PC-9 (cell line): ENCODE measurements at regions not wholly inside any gene's neighbourhood (a gene's known extent, or its start where the extent isn't known, plus 50 kb on each side); places are given as distances from the start of the nearest gene placed in this dataset.
"Not testable (repeated sequence)": the region's sequence is repeated elsewhere in the genome, so short reads cannot be mapped to it uniquely, and the experiment has no call there.

Source experiments
- BruUV-seq: library from RNA; stranded (reverse); fragments of 400-500 nt; replicated peaks from 2 replicates; lab custom pipeline; 2021; lab: Mats Ljungman, UMichigan
- CTCF ChIA-PET: fragments of 300-600 bp; sonication (Branson Sonifier 250); formaldehyde crosslinking; loops from one replicate; lab custom pipeline; 2022; ENCODE audit warnings: antibody characterized with exemption; lab: Charles Lee
- POLR2A ChIA-PET: fragments of 300-600 bp; sonication (Branson Sonifier 250); formaldehyde crosslinking; loops from one replicate; lab custom pipeline; 2022; ENCODE audit warnings: antibody characterized with exemption; ENCODE audit not compliant: unreplicated experiment; lab: Charles Lee
- DNase-seq, 2 experiments: peaks; one replicate each; pipeline versions ENCODE4 v3.0.0 to v3.0.0-alpha.2; 2015 to 2022; ENCODE audit warnings: mixed read lengths in 1 of 2
- H2AFZ ChIP-seq: fragments of 200-600 bp; sonication (generic); 2 replicates; pipeline ENCODE4 v1.8.1; 2017; ENCODE audit warnings: antibody characterized with exemption
- H3F3A ChIP-seq: fragments of 200-600 bp; sonication (generic); 2 replicates; pipeline ENCODE4 v1.8.1; 2017; ENCODE audit warnings: antibody characterized with exemption, mild to moderate bottlenecking, low read depth; ENCODE audit not compliant: insufficient read depth
- H3K27ac ChIP-seq: fragments of 200-600 bp; sonication (generic); 2 replicates; pipeline ENCODE4 v1.6.1; 2016; ENCODE audit warnings: mixed run types
- H3K27me3 ChIP-seq: fragments of 200-600 bp; sonication (generic); 2 replicates; pipeline ENCODE4 v1.6.1; 2016; ENCODE audit warnings: low read depth, mixed run types; ENCODE audit not compliant: insufficient read depth
- H3K36me3 ChIP-seq: fragments of 200-600 bp; sonication (generic); 2 replicates; pipeline ENCODE4 v1.6.1; 2016; ENCODE audit warnings: low read depth, mixed run types
- H3K4me1 ChIP-seq: fragments of 200-600 bp; sonication (generic); replicated peaks from 2 replicates; pipeline ENCODE4 v1.6.1; 2016; ENCODE audit warnings: mixed run types; ENCODE audit not compliant: insufficient read depth
- H3K4me2 ChIP-seq: fragments of 200-600 bp; sonication (generic); 2 replicates; pipeline ENCODE4 v1.6.1; 2017; ENCODE audit warnings: mixed run types
- H3K4me3 ChIP-seq: fragments of 200-600 bp; sonication (generic); 2 replicates; pipeline ENCODE4 v1.6.1; 2016; ENCODE audit warnings: mixed run types
- H3K79me2 ChIP-seq: fragments of 200-600 bp; sonication (generic); 2 replicates; pipeline ENCODE4 v1.6.1; 2017; ENCODE audit warnings: low read depth, mixed run types
- H3K9me2 ChIP-seq: fragments of 200-600 bp; sonication (generic); 2 replicates; pipeline ENCODE4 v1.8.1; 2017; ENCODE audit warnings: mild to moderate bottlenecking; ENCODE audit not compliant: insufficient read depth
- H3K9me3 ChIP-seq: fragments of 200-600 bp; sonication (generic); 2 replicates; pipeline ENCODE4 v1.8.1; 2016; ENCODE audit warnings: low read depth; ENCODE audit not compliant: insufficient read depth
- H4K20me1 ChIP-seq: fragments of 200-600 bp; sonication (generic); 2 replicates; pipeline ENCODE4 v1.8.1; 2017; ENCODE audit not compliant: insufficient read depth
- CTCF ChIP-seq: fragments of 200-600 bp; sonication (generic); conservative IDR thresholded peaks from 2 replicates; pipeline ENCODE4 v1.6.1; 2017; ENCODE audit warnings: mixed run types, antibody characterized with exemption, mild to moderate bottlenecking, moderate library complexity
- EZH2 ChIP-seq: fragments of 200-600 bp; sonication (generic); IDR thresholded peaks from 2 replicates; pipeline ENCODE4 v1.8.0; 2017; ENCODE audit warnings: antibody characterized with exemption, low read depth
- intact Hi-C: fragments of 100-400 bp; cut with micrococcal nuclease; formaldehyde crosslinking; loops from one replicate; pipeline ENCODE4 v1.10.0; 2022; ENCODE audit not compliant: unreplicated experiment

- intact Hi-C loops: no loop called here
- no peaks in the 10 kb centered on the region for H3K4me1 ChIP-seq
- TF ChIP-seq EZH2 (no peak), CTCF (no peak)
- BruUV-seq: no TSS peak
- H3K27me3 ChIP-seq: no peaks in the 10 kb centered on the region
- no peak overlapping the region for H3K4me2 ChIP-seq
- no peaks in the 10 kb centered on the region for H3K9me2 ChIP-seq
- no peaks in the 10 kb centered on the region for H3K9me3 ChIP-seq
- H3K27ac ChIP-seq: no peak overlapping the region
- POLR2A ChIA-PET: no interaction called here
- H3K36me3 ChIP-seq: no peaks in the 10 kb centered on the region
- DNase-seq: no peak
- no peak overlapping the region for H3K4me3 ChIP-seq
- no peak overlapping the region for H2AFZ ChIP-seq
- H3F3A ChIP-seq: no peaks in the 10 kb centered on the region
- H3K79me2 ChIP-seq: no peaks in the 10 kb centered on the region
- no peaks in the 10 kb centered on the region for H4K20me1 ChIP-seq
- CTCF ChIA-PET: no interaction called here
Observed at GRCh38 chrX:27309406-27309805, 153.7 kb downstream of the PPP4R3C start.

- ChIA-PET POLR2A (no interaction called here), CTCF (no interaction called here)
- Histone ChIP-seq H3K79me2 (no peaks in the 10 kb centered on the region), H3K27me3 (no peaks in the 10 kb centered on the region), H4K20me1 (no peaks in the 10 kb centered on the region), H3K27ac (no peak overlapping the region), H3K4me3 (no peak overlapping the region), H2AFZ (no peak overlapping the region), H3K36me3 (no peaks in the 10 kb centered on the region), H3K9me3 (no peaks in the 10 kb centered on the region), H3F3A (no peaks in the 10 kb centered on the region), H3K4me2 (no peak overlapping the region), H3K9me2 (no peaks in the 10 kb centered on the region), H3K4me1 (no peaks in the 10 kb centered on the region)
- no peak for TF ChIP-seq EZH2
- TF ChIP-seq CTCF: no peak
- no peak for DNase-seq
- intact Hi-C loops: no loop called here
- no TSS peak for BruUV-seq
Observed at GRCh38 chrX:27307546-27307945, 155.6 kb downstream of the PPP4R3C start.

- H3K36me3 ChIP-seq, H3K4me1 ChIP-seq, intact Hi-C loops, H3K79me2 ChIP-seq, BruUV-seq, DNase-seq, H3K27ac ChIP-seq, H3K9me3 ChIP-seq, H3K4me2 ChIP-seq, H4K20me1 ChIP-seq, CTCF ChIA-PET, POLR2A ChIA-PET, H3K27me3 ChIP-seq, H3K4me3 ChIP-seq, H3F3A ChIP-seq, H3K9me2 ChIP-seq, H2AFZ ChIP-seq: not testable (repeated sequence)
Observed at GRCh38 chrX:27292552-27292951, 170.6 kb downstream of the PPP4R3C start.

- Histone ChIP-seq H3K4me3 (no peak overlapping the region), H3K27me3 (no peaks in the 10 kb centered on the region), H2AFZ (no peak overlapping the region), H3K27ac (no peak overlapping the region), H4K20me1 (no peaks in the 10 kb centered on the region), H3K79me2 (no peaks in the 10 kb centered on the region), H3K4me1 (no peaks in the 10 kb centered on the region), H3K4me2 (no peak overlapping the region), H3K9me2 (no peaks in the 10 kb centered on the region), H3K36me3 (no peaks in the 10 kb centered on the region), H3K9me3 (no peaks in the 10 kb centered on the region), H3F3A (no peaks in the 10 kb centered on the region)
- intact Hi-C loops: no loop called here
- POLR2A ChIA-PET: no interaction called here
- no TSS peak for BruUV-seq
- CTCF ChIA-PET: no interaction called here
- TF ChIP-seq CTCF: no peak
- DNase-seq: no peak
Observed at GRCh38 chrX:27276751-27277150, 186.4 kb downstream of the PPP4R3C start.
